WI38 (cell line): ENCODE measurements at regions not wholly inside any gene's neighbourhood (a gene's known extent, or its start where the extent isn't known, plus 50 kb on each side); places are given as distances from the start of the nearest gene placed in this dataset.

Experiments
- H3K4me3 ChIP-seq: 2 replicates; pipeline ENCODE4 v1.5.1; 2011; ENCODE audit warnings: low read depth, mild to moderate bottlenecking, control low read depth, low read length
- CTCF ChIP-seq: IDR thresholded peaks from 2 replicates; pipeline ENCODE4 v1.5.1; 2012; ENCODE audit warnings: low read depth, mild to moderate bottlenecking, control low read depth, low read length

GRCh38 chr11:19407677-19408270 is 167.0 kb upstream of the E2F8 start:
- no peak overlapping the region for H3K4me3 ChIP-seq
- TF ChIP-seq CTCF, result no peak

GRCh38 chr11:19405966-19406365 is 165.2 kb upstream of the E2F8 start:
- H3K4me3 ChIP-seq, result no peak overlapping the region
- no peak for TF ChIP-seq CTCF

GRCh38 chr11:19404787-19405186 is 164.0 kb upstream of the E2F8 start:
- no peak for TF ChIP-seq CTCF
- H3K4me3 ChIP-seq, result no peak overlapping the region

- no peak overlapping the region for H3K4me3 ChIP-seq
- no peak for TF ChIP-seq CTCF
These were observed 162.6 kb upstream of the E2F8 start for GRCh38 chr11:19403196-19403895.

GRCh38 chr11:19400296-19400695 is 159.6 kb upstream of the E2F8 start:
- TF ChIP-seq CTCF, result no peak

GRCh38 chr11:19398772-19399527 is 158.2 kb upstream of the E2F8 start:
- TF ChIP-seq CTCF, result no peak
- H3K4me3 ChIP-seq, result no peak overlapping the region

More at GRCh38 chr11:19400296-19400695, 159.6 kb upstream of the E2F8 start:
- H3K4me3 ChIP-seq, result no peak overlapping the region

GRCh38 chr11:19398273-19398672 is 157.5 kb upstream of the E2F8 start:
- H3K4me3 ChIP-seq, result no peak overlapping the region
- no peak for TF ChIP-seq CTCF
